Islet of Langerhans (tissue), 1 donor: ENCODE measurements at regions not wholly inside any gene's neighbourhood (a gene's known extent, or its start where the extent isn't known, plus 50 kb on each side); places are given as distances from the start of the nearest gene placed in this dataset.

Experiments
- FAIRE-seq: peaks from one replicate; lab custom pipeline; 2011; peaks lifted over from hg19 to GRCh38; lab: Jason Lieb, UNC

GRCh38 chr7:45358287-45358686, 200.7 kb downstream of the RAMP3 start:
- no peak for FAIRE-seq

GRCh38 chr7:45359250-45359649, 201.7 kb downstream of the RAMP3 start:
- no peak for FAIRE-seq

GRCh38 chr7:45359776-45360175, 202.2 kb downstream of the RAMP3 start:
- FAIRE-seq, result no peak

GRCh38 chr7:45363669-45364068, 206.1 kb downstream of the RAMP3 start:
- no peak for FAIRE-seq

GRCh38 chr7:45365341-45365740, 207.8 kb downstream of the RAMP3 start:
- no peak for FAIRE-seq

- FAIRE-seq, result no peak
Observed at GRCh38 chr7:45366475-45366874, 207.7 kb upstream of the ADCY1 start.

GRCh38 chr7:45367026-45367425, 207.1 kb upstream of the ADCY1 start:
- no peak for FAIRE-seq

GRCh38 chr7:45368129-45368807, 205.9 kb upstream of the ADCY1 start:
- no peak for FAIRE-seq

GRCh38 chr7:45384499-45384898, 189.7 kb upstream of the ADCY1 start:
- FAIRE-seq, result no peak

- FAIRE-seq, result no peak
Observed at GRCh38 chr7:45387837-45388236, 186.3 kb upstream of the ADCY1 start.

GRCh38 chr7:45389073-45389872, 184.9 kb upstream of the ADCY1 start:
- FAIRE-seq, result no peak

- no peak for FAIRE-seq
Observed at GRCh38 chr7:45390180-45390579, 184.0 kb upstream of the ADCY1 start.

- FAIRE-seq, result no peak
Observed at GRCh38 chr7:45390731-45391130, 183.4 kb upstream of the ADCY1 start.

GRCh38 chr7:45391618-45392451, 182.3 kb upstream of the ADCY1 start:
- no peak for FAIRE-seq

GRCh38 chr7:45394117-45394708, 180.0 kb upstream of the ADCY1 start:
- no peak for FAIRE-seq

GRCh38 chr7:45399069-45399468, 175.1 kb upstream of the ADCY1 start:
- FAIRE-seq, result no peak

- FAIRE-seq, result no peak
Observed at GRCh38 chr7:45400680-45401079, 173.5 kb upstream of the ADCY1 start.

- no peak for FAIRE-seq
Observed at GRCh38 chr7:45401155-45401554, 173.0 kb upstream of the ADCY1 start.

- no peak for FAIRE-seq
Observed at GRCh38 chr7:45401851-45402250, 172.3 kb upstream of the ADCY1 start.

GRCh38 chr7:45402480-45403218, 171.5 kb upstream of the ADCY1 start:
- FAIRE-seq, result no peak

GRCh38 chr7:45404622-45405021, 169.5 kb upstream of the ADCY1 start:
- no peak for FAIRE-seq
